ENCODE measurements at regions not wholly inside any gene's neighbourhood (a gene's known extent, or its start where the extent isn't known, plus 50 kb on each side); places are given as distances from the start of the nearest gene placed in this dataset.

- DNase-seq = no peak
These were observed 135.8 kb upstream of the GPC1 start for GRCh38 chr2:240299710-240300068.

- DNase-seq = no peak
These were observed 135.1 kb upstream of the GPC1 start for GRCh38 chr2:240300261-240300821.

- no peak for DNase-seq
These were observed 134.6 kb upstream of the GPC1 start for GRCh38 chr2:240300840-240301239.

- DNase-seq = no peak
These were observed 134.1 kb upstream of the GPC1 start for GRCh38 chr2:240301256-240301795.

- DNase-seq = no peak
These were observed 133.4 kb upstream of the GPC1 start for GRCh38 chr2:240302041-240302440.

- no peak for DNase-seq
These were observed 132.4 kb upstream of the GPC1 start for GRCh38 chr2:240302933-240303595.

GRCh38 chr2:240303896-240304745 is 131.3 kb upstream of the GPC1 start:
- no peak for DNase-seq

GRCh38 chr2:240304746-240305161 is 130.7 kb upstream of the GPC1 start:
- DNase-seq = no peak

GRCh38 chr2:240305369-240305962 is 130.0 kb upstream of the GPC1 start:
- DNase-seq = no peak

- DNase-seq = no peak
These were observed 129.3 kb upstream of the GPC1 start for GRCh38 chr2:240306185-240306584.

GRCh38 chr2:240308111-240308651 is 127.3 kb upstream of the GPC1 start:
- DNase-seq = no peak

GRCh38 chr2:240309214-240309613 is 126.2 kb upstream of the GPC1 start:
- no peak for DNase-seq

GRCh38 chr2:240310201-240310600 is 125.3 kb upstream of the GPC1 start:
- no peak for DNase-seq

- no peak for DNase-seq
These were observed 124.8 kb upstream of the GPC1 start for GRCh38 chr2:240310645-240311044.

- DNase-seq = no peak
These were observed 123.6 kb upstream of the GPC1 start for GRCh38 chr2:240311821-240312220.

GRCh38 chr2:240319221-240319854 is 116.1 kb upstream of the GPC1 start:
- DNase-seq = no peak

GRCh38 chr2:240319855-240320203 is 115.6 kb upstream of the GPC1 start:
- no peak for DNase-seq

- no peak for DNase-seq
These were observed 115.1 kb upstream of the GPC1 start for GRCh38 chr2:240320204-240320993.

GRCh38 chr2:240322231-240322955 is 113.1 kb upstream of the GPC1 start:
- no peak for DNase-seq

- DNase-seq = no peak
These were observed 112.5 kb upstream of the GPC1 start for GRCh38 chr2:240322991-240323390.

- DNase-seq = no peak
These were observed 111.7 kb upstream of the GPC1 start for GRCh38 chr2:240323601-240324291.

All from NCI-H187 (cell line).